Esophagus muscularis mucosa (tissue), 4 donors: ENCODE measurements at regions not wholly inside any gene's neighbourhood (a gene's known extent, or its start where the extent isn't known, plus 50 kb on each side); places are given as distances from the start of the nearest gene placed in this dataset.

Source experiments
- DNase-seq: peaks from one replicate; pipeline ENCODE4 v3.0.0-alpha.2; 2017; ENCODE audit errors: extremely low spot score
- H3K27ac ChIP-seq, 4 donors: fragments of 200-600 bp; sonication (generic); replicated peaks in 1 of 4; 1 replicate in 3 of 4; 2 replicates in 1 of 4; pipeline ENCODE4 v1.5.1; 2016 to 2019; ENCODE audit warnings: mild to moderate bottlenecking in 1 of 4
- H3K27me3 ChIP-seq, 4 donors: fragments of 200-600 bp; sonication (generic); one replicate each; pipeline versions ENCODE4 v1.5.1 to v1.6.0; 2016 to 2019
- H3K36me3 ChIP-seq, 4 donors: fragments of 200-600 bp; sonication (generic); one replicate each; pipeline ENCODE4 v1.5.1; 2016 to 2019
- H3K4me1 ChIP-seq, 4 donors: fragments of 200-600 bp; sonication (generic); one replicate each; pipeline ENCODE4 v1.5.1; 2016 to 2019
- H3K4me3 ChIP-seq, 4 donors: fragments of 200-600 bp; sonication (generic); 1 replicate in 2 of 4; 2 replicates in 2 of 4; pipeline ENCODE4 v1.5.1; 2016 to 2019; ENCODE audit warnings: mild to moderate bottlenecking in 4 of 4, moderate library complexity in 1 of 4
- H3K9me3 ChIP-seq, 4 donors: fragments of 200-600 bp; sonication (generic); 1 replicate in 3 of 4; 2 replicates in 1 of 4; pipeline ENCODE4 v1.5.1; 2016 to 2019
- EP300 ChIP-seq: sonication (generic); formaldehyde crosslinking; IDR thresholded peaks from one replicate; pipeline ENCODE4 v1.6.1; 2017; ENCODE audit warnings: antibody characterized with exemption
- POLR2A ChIP-seq: fragments of 450-650 bp; IDR thresholded peaks from one replicate; pipeline ENCODE4 v1.6.1; 2017; ENCODE audit warnings: antibody characterized with exemption, moderate library complexity, mild to moderate bottlenecking, low read depth
- POLR2AphosphoS5 ChIP-seq, 2 donors: sonication (generic); formaldehyde crosslinking; IDR thresholded peaks; one replicate each; pipeline ENCODE4 v1.6.1; 2017; ENCODE audit warnings: antibody characterized with exemption in 2 of 2
- WGBS: methylation state at CpG from one replicate; pipeline ENCODE4 v1.1.5; 2018; 5-methylcytosine and 5-hydroxymethylcytosine counted together
- intact Hi-C: fragments of 100-400 bp; cut with DNase I; formaldehyde crosslinking; loops from one replicate; pipeline ENCODE4 v1.15.1; 2023
- TF ChIP-seq, protein P1 (sequence below), 3 experiments: fragments of 200-600 bp in 2 of 3; fragments of 450-650 bp in 1 of 3; sonication (generic) in 2 of 3; IDR thresholded peaks; one replicate each; pipeline ENCODE4 v1.5.1; 2017 to 2019; ENCODE audit warnings: antibody characterized with exemption in 3 of 3, mild to moderate bottlenecking in 2 of 3, moderate library complexity in 1 of 3

DNA sequence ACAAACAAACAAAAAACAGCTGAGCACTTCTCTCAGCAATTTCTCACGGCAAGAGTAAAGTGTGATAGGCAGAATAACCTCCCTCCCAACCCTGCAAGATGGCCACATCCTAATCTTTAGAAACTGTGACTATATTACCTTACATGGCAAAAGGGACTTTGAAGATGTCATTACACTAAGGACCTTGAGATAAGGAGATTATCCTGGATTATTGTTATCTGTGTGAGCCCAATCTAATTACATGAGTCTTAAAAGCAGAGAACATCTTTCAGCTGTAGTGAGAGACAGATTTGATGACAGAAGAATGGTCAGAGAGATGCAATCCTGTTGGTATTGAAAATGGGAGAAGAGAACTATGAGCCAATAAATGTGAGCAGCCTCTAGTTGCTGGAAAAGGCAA lies 347.9 kb downstream of the CDH9 start:
- H3K27me3 ChIP-seq: no peaks in the 10 kb centered on the region
- intact Hi-C loops: no loop called here
- H3K4me3 ChIP-seq: no peak overlapping the region
- H3K9me3 ChIP-seq: no peaks in the 10 kb centered on the region
- no peaks in the 10 kb centered on the region for H3K4me1 ChIP-seq
- WGBS: 70% methylated on average over 1 of the region's 1 CpG
- H3K27ac ChIP-seq: no peak overlapping the region
- DNase-seq: no peak
- TF ChIP-seq POLR2A (no peak), POLR2AphosphoS5 (IDR thresholded peaks at IDR 0.05) (no peak), EP300 (no peak)
- TF ChIP-seq, protein P1, sequence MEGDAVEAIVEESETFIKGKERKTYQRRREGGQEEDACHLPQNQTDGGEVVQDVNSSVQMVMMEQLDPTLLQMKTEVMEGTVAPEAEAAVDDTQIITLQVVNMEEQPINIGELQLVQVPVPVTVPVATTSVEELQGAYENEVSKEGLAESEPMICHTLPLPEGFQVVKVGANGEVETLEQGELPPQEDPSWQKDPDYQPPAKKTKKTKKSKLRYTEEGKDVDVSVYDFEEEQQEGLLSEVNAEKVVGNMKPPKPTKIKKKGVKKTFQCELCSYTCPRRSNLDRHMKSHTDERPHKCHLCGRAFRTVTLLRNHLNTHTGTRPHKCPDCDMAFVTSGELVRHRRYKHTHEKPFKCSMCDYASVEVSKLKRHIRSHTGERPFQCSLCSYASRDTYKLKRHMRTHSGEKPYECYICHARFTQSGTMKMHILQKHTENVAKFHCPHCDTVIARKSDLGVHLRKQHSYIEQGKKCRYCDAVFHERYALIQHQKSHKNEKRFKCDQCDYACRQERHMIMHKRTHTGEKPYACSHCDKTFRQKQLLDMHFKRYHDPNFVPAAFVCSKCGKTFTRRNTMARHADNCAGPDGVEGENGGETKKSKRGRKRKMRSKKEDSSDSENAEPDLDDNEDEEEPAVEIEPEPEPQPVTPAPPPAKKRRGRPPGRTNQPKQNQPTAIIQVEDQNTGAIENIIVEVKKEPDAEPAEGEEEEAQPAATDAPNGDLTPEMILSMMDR (IDR thresholded peaks at IDR 0.05): no peak
- H3K36me3 ChIP-seq: no peaks in the 10 kb centered on the region

DNA sequence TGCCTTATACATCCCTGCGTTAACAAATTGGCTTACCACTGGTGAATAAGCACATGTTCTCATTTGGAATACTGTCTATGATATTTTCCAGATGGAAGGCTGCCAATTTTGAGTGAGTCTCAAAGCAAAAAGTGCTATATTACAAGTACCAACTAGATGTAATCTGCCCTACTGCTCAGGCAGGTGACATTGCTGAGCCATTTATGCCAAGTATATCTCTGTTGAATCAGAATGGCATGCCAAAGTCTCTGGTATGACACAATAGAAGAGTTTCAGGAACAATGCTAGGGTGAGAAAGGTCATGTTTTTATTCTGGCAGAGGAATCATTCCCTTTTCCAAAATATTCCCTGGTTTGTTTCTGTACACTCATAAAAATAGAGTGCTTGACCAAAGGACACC lies 356.5 kb downstream of the CDH9 start:
- no peak for DNase-seq
- TF ChIP-seq, protein P1 (IDR thresholded peaks at IDR 0.05): no peak
- TF ChIP-seq POLR2AphosphoS5 (IDR thresholded peaks at IDR 0.05): no peak
- TF ChIP-seq POLR2A: no peak
- TF ChIP-seq EP300: no peak
- Histone ChIP-seq H3K36me3 (no peaks in the 10 kb centered on the region), H3K27me3 (no peaks in the 10 kb centered on the region), H3K4me3 (no peak overlapping the region), H3K27ac (no peak overlapping the region), H3K9me3 (no peaks in the 10 kb centered on the region), H3K4me1 (no peaks in the 10 kb centered on the region)
- WGBS: 71% methylated on average over 1 of the region's 1 CpG
- intact Hi-C loops: no loop called here

DNA sequence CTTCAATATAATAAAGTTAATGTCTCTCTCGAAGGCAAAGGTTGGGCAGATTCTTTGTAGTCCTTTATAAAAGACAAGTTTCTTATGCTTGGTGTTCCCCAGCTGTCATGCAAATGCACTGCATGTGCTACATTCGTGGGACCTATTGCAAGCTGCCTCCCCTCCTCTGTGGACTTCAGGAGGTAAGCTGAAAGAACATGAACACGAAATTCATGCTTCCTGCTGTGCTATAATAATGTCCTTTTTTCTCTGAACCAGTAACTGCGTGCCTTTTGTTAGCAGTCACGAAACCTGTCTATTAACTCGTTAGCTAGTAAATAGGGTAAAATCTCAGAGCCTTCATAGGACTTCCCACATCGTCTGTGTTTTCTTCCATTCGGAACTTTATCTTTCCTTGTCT lies 363.5 kb downstream of the CDH9 start:
- Histone ChIP-seq H3K36me3 (no peaks in the 10 kb centered on the region), H3K4me1 (no peaks in the 10 kb centered on the region), H3K27ac (no peak overlapping the region), H3K9me3 (no peaks in the 10 kb centered on the region), H3K4me3 (no peak overlapping the region), H3K27me3 (no peaks in the 10 kb centered on the region)
- WGBS: 71% methylated on average over 8 of the region's 8 CpGs
- intact Hi-C loops: no loop called here
- no peak for DNase-seq
- no peak for TF ChIP-seq EP300
- TF ChIP-seq, protein P1 (IDR thresholded peaks at IDR 0.05): no peak
- TF ChIP-seq POLR2AphosphoS5 (IDR thresholded peaks at IDR 0.05): no peak
- no peak for TF ChIP-seq POLR2A

DNA sequence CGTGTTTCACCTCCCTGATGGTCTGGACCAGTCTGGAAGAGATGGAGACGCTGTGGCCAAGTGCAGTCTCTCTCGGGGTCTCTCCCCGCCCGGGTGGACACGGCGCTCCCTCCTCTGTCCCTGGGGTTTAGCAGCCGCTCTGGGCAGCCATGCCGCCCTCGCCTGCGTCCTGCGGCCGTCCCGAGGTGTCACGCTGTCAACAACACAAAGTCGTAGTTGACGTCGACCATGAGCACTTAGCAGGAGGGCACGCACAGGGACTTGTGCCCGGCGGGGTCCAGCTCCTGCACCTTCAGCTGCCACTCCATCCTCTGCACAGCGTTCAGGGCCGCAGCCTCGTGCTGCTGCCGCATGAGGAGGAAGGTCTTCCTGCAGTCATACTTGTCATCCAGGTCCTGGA lies 368.9 kb downstream of the CDH9 start:
- 88% methylated on average over 20 of the region's 25 CpGs for WGBS
- no peak for DNase-seq

DNA sequence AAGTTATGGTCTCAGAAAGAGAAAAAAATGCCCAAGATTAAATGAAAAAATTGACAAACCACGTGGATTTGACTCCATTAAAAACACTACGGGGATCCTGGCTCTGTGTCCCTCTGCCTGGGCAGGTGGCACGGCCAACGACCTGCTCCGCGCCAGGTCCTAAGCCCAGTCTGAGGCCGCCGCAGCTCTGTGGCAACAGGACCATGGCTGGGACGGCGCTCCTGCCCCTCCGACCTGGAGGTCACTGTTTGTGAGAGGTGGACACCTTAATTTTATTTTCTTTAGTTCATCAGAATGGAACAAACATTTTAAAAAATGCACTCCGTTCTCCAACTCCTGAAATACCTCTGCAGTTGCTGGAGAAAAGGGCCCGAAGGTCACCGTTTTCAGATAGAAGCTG lies 369.4 kb downstream of the CDH9 start:
- intact Hi-C loops: no loop called here

More for the DNA sequence above, 368.9 kb downstream of the CDH9 start:
- no peaks in the 10 kb centered on the region for H3K9me3 ChIP-seq
- H3K27me3 ChIP-seq: no peaks in the 10 kb centered on the region
- no peaks in the 10 kb centered on the region for H3K4me1 ChIP-seq
- no peak overlapping the region for H3K4me3 ChIP-seq
- TF ChIP-seq POLR2A (no peak), POLR2AphosphoS5 (IDR thresholded peaks at IDR 0.05) (no peak), EP300 (no peak)
- TF ChIP-seq, protein P1 (IDR thresholded peaks at IDR 0.05): no peak
- intact Hi-C loops: no loop called here
- no peaks in the 10 kb centered on the region for H3K36me3 ChIP-seq
- H3K27ac ChIP-seq: no peak overlapping the region

More for the DNA sequence above, 369.4 kb downstream of the CDH9 start:
- Histone ChIP-seq H3K36me3 (no peaks in the 10 kb centered on the region), H3K4me1 (no peaks in the 10 kb centered on the region), H3K27me3 (no peaks in the 10 kb centered on the region), H3K27ac (no peak overlapping the region), H3K9me3 (no peaks in the 10 kb centered on the region), H3K4me3 (no peak overlapping the region)
- TF ChIP-seq POLR2AphosphoS5 (IDR thresholded peaks at IDR 0.05) (no peak), POLR2A (no peak), EP300 (no peak)
- TF ChIP-seq, protein P1 (IDR thresholded peaks at IDR 0.05): no peak
- 89% methylated on average over 14 of the region's 14 CpGs for WGBS
- no peak for DNase-seq
